OCI-LY7 (cell line): ENCODE measurements at regions not wholly inside any gene's neighbourhood (a gene's known extent, or its start where the extent isn't known, plus 50 kb on each side); places are given as distances from the start of the nearest gene placed in this dataset.

ENCODE experiments used
- CTCF ChIP-seq: fragments of 200-600 bp; sonication (generic); conservative IDR thresholded peaks from 2 replicates; pipeline ENCODE4 v1.5.1; 2014; ENCODE audit warnings: mild to moderate bottlenecking, antibody characterized with exemption, low read length, moderate library complexity, mixed read lengths
- EZH2phosphoT487 ChIP-seq: fragments of 200-600 bp; sonication (generic); IDR thresholded peaks from 2 replicates; pipeline ENCODE4 v1.6.1; 2018; ENCODE audit warnings: low read depth, borderline replicate concordance, mild to moderate bottlenecking, mixed run types, antibody characterized with exemption, low read length, moderate library complexity, mixed read lengths

- TF ChIP-seq CTCF, result peak; percentile 23; the same call in 1 of the 2 replicates
- no peak for TF ChIP-seq EZH2phosphoT487
Measured at GRCh38 chr13:97659602-97660001, 225.6 kb downstream of the RAP2A start.
